ENCODE measurements at regions not wholly inside any gene's neighbourhood (a gene's known extent, or its start where the extent isn't known, plus 50 kb on each side); places are given as distances from the start of the nearest gene placed in this dataset.

- TF ChIP-seq, protein P1, sequence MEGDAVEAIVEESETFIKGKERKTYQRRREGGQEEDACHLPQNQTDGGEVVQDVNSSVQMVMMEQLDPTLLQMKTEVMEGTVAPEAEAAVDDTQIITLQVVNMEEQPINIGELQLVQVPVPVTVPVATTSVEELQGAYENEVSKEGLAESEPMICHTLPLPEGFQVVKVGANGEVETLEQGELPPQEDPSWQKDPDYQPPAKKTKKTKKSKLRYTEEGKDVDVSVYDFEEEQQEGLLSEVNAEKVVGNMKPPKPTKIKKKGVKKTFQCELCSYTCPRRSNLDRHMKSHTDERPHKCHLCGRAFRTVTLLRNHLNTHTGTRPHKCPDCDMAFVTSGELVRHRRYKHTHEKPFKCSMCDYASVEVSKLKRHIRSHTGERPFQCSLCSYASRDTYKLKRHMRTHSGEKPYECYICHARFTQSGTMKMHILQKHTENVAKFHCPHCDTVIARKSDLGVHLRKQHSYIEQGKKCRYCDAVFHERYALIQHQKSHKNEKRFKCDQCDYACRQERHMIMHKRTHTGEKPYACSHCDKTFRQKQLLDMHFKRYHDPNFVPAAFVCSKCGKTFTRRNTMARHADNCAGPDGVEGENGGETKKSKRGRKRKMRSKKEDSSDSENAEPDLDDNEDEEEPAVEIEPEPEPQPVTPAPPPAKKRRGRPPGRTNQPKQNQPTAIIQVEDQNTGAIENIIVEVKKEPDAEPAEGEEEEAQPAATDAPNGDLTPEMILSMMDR (IDR thresholded peaks at IDR 0.05): no peak
- TF ChIP-seq POLR2A (IDR thresholded peaks at IDR 0.05): no peak
- H3K9me3 ChIP-seq: no peaks in the 10 kb centered on the region
These were observed 773.3 kb downstream of the PDCD6IP start for GRCh38 chr3:34571714-34572113.

GRCh38 chr3:34575776-34576175 lies 777.3 kb downstream of the PDCD6IP start:
- DNase-seq: no peak
- H3K27me3 ChIP-seq: no peaks in the 10 kb centered on the region
- no peak overlapping the region for H3K27ac ChIP-seq
- H3K36me3 ChIP-seq: no peaks in the 10 kb centered on the region
- no peak overlapping the region for H3K4me3 ChIP-seq
- no peak for TF ChIP-seq POLR2A (IDR thresholded peaks at IDR 0.05)
- TF ChIP-seq, protein P1 (IDR thresholded peaks at IDR 0.05): no peak
- 54 to 76% methylated on average over 3 of the region's 3 CpGs for WGBS, 2 donors
- intact Hi-C loops (cut with DNase I): no loop called here
- no peaks in the 10 kb centered on the region for H3K9me3 ChIP-seq
- no peaks in the 10 kb centered on the region for H3K4me1 ChIP-seq

More at GRCh38 chr3:34571714-34572113, 773.3 kb downstream of the PDCD6IP start:
- WGBS, 2 donors: 87 to 96% methylated on average over 1 of the region's 1 CpG
- Histone ChIP-seq H3K27ac (no peak overlapping the region), H3K27me3 (no peaks in the 10 kb centered on the region), H3K4me1 (no peaks in the 10 kb centered on the region), H3K36me3 (no peaks in the 10 kb centered on the region), H3K4me3 (no peak overlapping the region)
- DNase-seq: no peak
- intact Hi-C loops (cut with DNase I): no loop called here

DNA sequence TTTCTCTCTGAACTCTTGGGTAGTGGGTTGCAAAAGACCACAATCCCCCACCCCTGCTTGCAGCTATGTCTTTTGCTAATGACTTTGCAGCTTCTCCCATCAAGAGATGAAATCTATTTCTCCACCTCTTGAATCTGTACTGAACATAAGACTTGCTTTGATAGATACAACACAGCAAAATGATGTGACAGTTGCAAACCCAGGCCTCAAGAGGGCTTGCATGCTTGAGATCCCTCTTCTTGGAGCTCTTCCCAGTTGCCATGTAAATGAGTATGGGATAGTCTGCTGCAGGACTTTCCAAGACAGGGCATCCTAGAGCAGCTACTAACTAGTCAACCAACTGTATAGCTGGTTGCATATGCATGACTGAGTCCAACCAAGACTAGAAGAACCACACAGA lies 783.6 kb downstream of the PDCD6IP start:
- Histone ChIP-seq H3K4me3 (no peak overlapping the region), H3K27me3 (no peaks in the 10 kb centered on the region), H3K9me3 (no peaks in the 10 kb centered on the region), H3K4me1 (no peaks in the 10 kb centered on the region), H3K27ac (no peak overlapping the region), H3K36me3 (no peaks in the 10 kb centered on the region)
- intact Hi-C loops (cut with DNase I): no loop called here
- TF ChIP-seq POLR2A (IDR thresholded peaks at IDR 0.05): no peak
- TF ChIP-seq, protein P1 (IDR thresholded peaks at IDR 0.05): no peak
- DNase-seq: no peak

GRCh38 chr3:34583451-34583850 lies 785.0 kb downstream of the PDCD6IP start:
- Histone ChIP-seq H3K27ac (no peak overlapping the region), H3K4me1 (no peaks in the 10 kb centered on the region), H3K4me3 (no peak overlapping the region), H3K27me3 (no peaks in the 10 kb centered on the region), H3K9me3 (no peaks in the 10 kb centered on the region), H3K36me3 (no peaks in the 10 kb centered on the region)
- TF ChIP-seq, protein P1 (IDR thresholded peaks at IDR 0.05): no peak
- TF ChIP-seq POLR2A (IDR thresholded peaks at IDR 0.05): no peak
- DNase-seq: no peak
- intact Hi-C loops (cut with DNase I): no loop called here
- WGBS, 2 donors: 41 to 54% methylated on average over 2 of the region's 2 CpGs

- no peaks in the 10 kb centered on the region for H3K9me3 ChIP-seq
- no peak overlapping the region for H3K4me3 ChIP-seq
- H3K36me3 ChIP-seq: no peaks in the 10 kb centered on the region
- DNase-seq: no peak
- 58 to 67% methylated on average over 1 of the region's 1 CpG for WGBS, 2 donors
- intact Hi-C loops (cut with DNase I): no loop called here
- TF ChIP-seq, protein P1 (IDR thresholded peaks at IDR 0.05): no peak
- TF ChIP-seq POLR2A (IDR thresholded peaks at IDR 0.05): no peak
- no peaks in the 10 kb centered on the region for H3K27me3 ChIP-seq
- H3K27ac ChIP-seq: no peak overlapping the region
- H3K4me1 ChIP-seq: no peaks in the 10 kb centered on the region
These were observed 786.5 kb downstream of the PDCD6IP start for GRCh38 chr3:34584971-34585370.

Data from esophagus squamous epithelium (tissue), 5 donors.